Skeletal muscle tissue (tissue), 3 donors: ENCODE measurements at regions not wholly inside any gene's neighbourhood (a gene's known extent, or its start where the extent isn't known, plus 50 kb on each side); places are given as distances from the start of the nearest gene placed in this dataset.

Experiments
- H3K27ac ChIP-seq: one replicate; pipeline ENCODE4 v1.7.0; 2013; ENCODE audit warnings: mild to moderate bottlenecking, low read depth, low read length, inconsistent platforms
- H3K27me3 ChIP-seq, 3 donors: one replicate each; pipeline ENCODE4 v1.7.0; 2013; ENCODE audit warnings: low read length in 3 of 3; ENCODE audit not compliant: control insufficient read depth in 3 of 3, insufficient read depth in 3 of 3
- H3K36me3 ChIP-seq, 3 donors: one replicate each; pipeline ENCODE4 v1.7.0; 2013; ENCODE audit warnings: low read length in 3 of 3; ENCODE audit not compliant: control insufficient read depth in 3 of 3, insufficient read depth in 3 of 3
- H3K4me1 ChIP-seq, 3 donors: one replicate each; pipeline ENCODE4 v1.7.0; 2013; ENCODE audit warnings: low read length in 3 of 3, mild to moderate bottlenecking in 3 of 3; ENCODE audit not compliant: control insufficient read depth in 3 of 3, insufficient read depth in 3 of 3
- H3K4me3 ChIP-seq, 3 donors: one replicate each; pipeline ENCODE4 v1.7.0; 2013; ENCODE audit warnings: low read length in 3 of 3
- H3K9ac ChIP-seq, 3 donors: one replicate each; pipeline ENCODE4 v1.7.0; 2013; ENCODE audit warnings: low read length in 3 of 3, mild to moderate bottlenecking in 3 of 3, moderate library complexity in 2 of 3, low read depth in 1 of 3
- H3K9me3 ChIP-seq, 3 donors: one replicate each; pipeline ENCODE4 v1.7.0; 2013; ENCODE audit warnings: low read length in 3 of 3; ENCODE audit not compliant: control insufficient read depth in 3 of 3
- donor health status: Osteomylitis.

DNA sequence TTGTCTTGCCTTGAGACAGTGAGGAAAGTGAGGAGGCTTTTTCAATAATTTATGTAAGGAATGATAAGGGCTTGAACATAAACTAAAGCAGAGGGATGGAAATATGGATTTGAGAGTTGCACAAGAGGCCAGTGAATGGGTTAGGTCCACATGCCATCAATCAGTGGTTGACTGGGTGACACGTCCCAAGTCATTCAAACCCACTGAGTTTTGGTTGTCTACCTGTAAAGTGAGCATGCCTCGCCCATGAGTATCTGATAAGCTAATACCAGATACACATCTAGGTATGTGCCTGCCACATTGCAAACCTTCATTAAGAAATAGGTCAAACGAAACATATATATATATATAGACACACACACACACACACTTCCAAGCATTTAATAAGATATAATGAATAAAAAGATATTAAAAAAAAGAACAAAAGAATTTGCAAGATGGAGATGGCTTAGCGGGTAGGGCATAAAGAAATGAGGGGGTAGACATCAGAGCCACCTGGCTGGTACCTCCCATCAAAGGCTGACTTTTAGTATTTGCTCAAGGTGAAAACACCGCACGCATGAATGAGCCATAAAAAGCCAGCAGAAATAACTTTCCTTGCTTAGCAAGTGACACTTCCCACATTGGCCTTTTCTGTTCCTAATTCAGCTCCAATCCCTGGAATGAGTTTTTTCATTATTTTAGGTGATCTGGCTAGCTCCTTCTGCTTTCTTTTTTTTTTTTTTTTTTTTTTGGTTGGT lies 109.1 kb upstream of the GGTLC1 start:
- Histone ChIP-seq H3K36me3 (no peaks in the 10 kb centered on the region), H3K27ac (no peak overlapping the region), H3K4me1 (no peaks in the 10 kb centered on the region), H3K9ac (no peak overlapping the region), H3K9me3 (no peaks in the 10 kb centered on the region), H3K4me3 (no peak overlapping the region), H3K27me3 (peaks cover 0 to 3% (median 0%) of the 10 kb centered on the region in 3 donors)

DNA sequence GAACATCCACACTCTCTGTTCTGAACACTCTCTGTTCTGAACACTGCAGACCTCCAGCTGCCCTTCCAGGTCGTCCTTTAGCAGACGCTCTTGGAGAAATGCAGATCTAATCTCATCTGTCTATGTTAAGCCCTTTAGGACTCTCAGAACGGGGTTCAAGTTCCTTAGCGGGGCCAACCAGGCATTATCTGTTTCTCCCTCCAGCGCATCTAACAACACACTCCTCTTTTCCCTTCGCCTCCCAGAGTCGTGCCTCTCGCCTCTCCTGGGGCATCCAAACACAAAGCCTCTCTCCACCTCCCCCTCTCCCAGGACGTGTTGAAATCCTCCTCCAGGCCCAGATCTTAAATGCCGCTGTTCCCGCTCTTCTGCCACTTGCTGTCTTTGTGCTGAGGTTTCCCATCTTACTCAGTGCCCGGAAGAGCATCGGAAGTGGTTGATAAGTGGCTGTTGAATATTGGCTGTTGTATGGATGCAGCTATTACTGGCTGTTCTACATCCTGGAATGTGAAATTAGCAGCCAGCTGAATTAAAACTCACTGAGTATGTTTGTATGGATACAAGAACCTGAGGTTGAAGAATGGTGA lies 108.4 kb upstream of the GGTLC1 start:
- H3K9ac ChIP-seq, result no peak overlapping the region
- H3K4me1 ChIP-seq, result no peaks in the 10 kb centered on the region
- H3K36me3 ChIP-seq, result no peaks in the 10 kb centered on the region
- H3K27me3 ChIP-seq, result peaks cover 0 to 3% (median 0%) of the 10 kb centered on the region in 3 donors
- no peak overlapping the region for H3K27ac ChIP-seq
- H3K9me3 ChIP-seq, result no peaks in the 10 kb centered on the region
- H3K4me3 ChIP-seq, result no peak overlapping the region

DNA sequence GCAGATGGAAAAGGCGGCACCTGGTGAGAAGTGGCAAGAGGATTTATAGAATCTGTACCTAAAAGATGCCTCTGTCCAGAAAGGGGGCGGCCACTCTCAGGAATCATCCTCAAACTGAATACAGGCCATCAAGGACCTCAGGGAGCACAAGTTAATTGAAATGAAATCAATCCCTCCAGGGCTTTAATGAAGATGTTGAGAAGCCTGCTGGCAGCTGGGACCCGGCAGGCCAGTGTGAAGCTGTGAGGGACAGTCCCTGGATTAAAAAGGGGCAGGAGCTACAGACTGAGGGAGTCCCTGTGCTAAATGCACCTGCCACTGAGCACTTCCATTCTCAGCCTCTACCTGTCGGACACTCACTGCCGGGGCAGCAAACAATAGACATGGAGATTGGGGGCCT lies 107.7 kb upstream of the GGTLC1 start:
- Histone ChIP-seq H3K4me3 (no peak overlapping the region), H3K27ac (no peak overlapping the region), H3K27me3 (peaks cover 0 to 3% (median 0%) of the 10 kb centered on the region in 3 donors), H3K4me1 (no peaks in the 10 kb centered on the region), H3K9ac (no peak overlapping the region), H3K36me3 (no peaks in the 10 kb centered on the region), H3K9me3 (no peaks in the 10 kb centered on the region)

DNA sequence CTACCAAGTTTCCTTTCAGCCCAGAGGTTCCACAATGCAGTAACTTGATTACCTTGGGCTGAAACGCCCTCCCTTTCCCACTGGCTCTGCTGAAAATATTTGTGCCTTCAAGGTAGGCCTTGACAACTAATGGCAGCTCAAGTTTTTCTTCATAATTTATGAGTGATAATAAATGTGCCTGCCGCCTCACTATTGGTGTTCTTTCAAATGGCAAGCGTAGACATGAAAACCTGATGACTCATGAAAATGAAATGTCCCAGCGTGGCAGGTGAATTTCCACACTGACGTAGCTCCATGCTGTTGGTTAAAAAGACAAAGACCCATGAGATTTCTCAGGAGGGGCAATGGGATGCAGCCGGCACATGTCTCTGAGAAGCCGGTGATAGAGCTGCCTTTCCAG lies 107.2 kb upstream of the GGTLC1 start:
- Histone ChIP-seq H3K27ac (no peak overlapping the region), H3K27me3 (peaks cover 0 to 3% (median 0%) of the 10 kb centered on the region in 3 donors), H3K4me1 (no peaks in the 10 kb centered on the region), H3K4me3 (no peak overlapping the region), H3K9me3 (no peaks in the 10 kb centered on the region), H3K9ac (no peak overlapping the region), H3K36me3 (no peaks in the 10 kb centered on the region)

DNA sequence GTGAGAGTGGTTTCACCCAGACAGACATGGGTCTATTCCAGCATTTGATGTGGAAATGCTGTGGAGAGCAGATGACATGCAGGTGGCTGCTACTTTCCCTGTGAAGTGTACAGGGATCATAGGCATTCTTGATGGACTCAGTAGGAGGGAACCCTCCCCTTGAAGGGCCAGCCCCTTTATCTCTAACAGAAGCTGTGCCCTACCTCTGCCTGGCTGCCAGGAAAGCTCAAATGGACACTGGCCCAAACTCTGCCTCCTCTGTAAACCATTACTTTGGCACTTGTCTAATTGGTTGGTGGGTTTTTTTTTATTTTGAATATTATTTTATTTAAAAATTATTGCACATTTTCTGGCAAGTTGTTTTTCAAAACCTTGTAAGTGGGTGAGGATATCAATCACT lies 106.7 kb upstream of the GGTLC1 start:
- no peaks in the 10 kb centered on the region for H3K9me3 ChIP-seq
- H3K36me3 ChIP-seq, result no peaks in the 10 kb centered on the region
- peaks cover 0 to 3% (median 0%) of the 10 kb centered on the region in 3 donors for H3K27me3 ChIP-seq
- no peaks in the 10 kb centered on the region for H3K4me1 ChIP-seq
- no peak overlapping the region for H3K4me3 ChIP-seq
- no peak overlapping the region for H3K9ac ChIP-seq
- H3K27ac ChIP-seq, result no peak overlapping the region

- no peak overlapping the region for H3K4me3 ChIP-seq
These were observed 101.0 kb upstream of the GGTLC1 start for GRCh38 chr20:24089576-24089975.

GRCh38 chr20:24086121-24086520 lies 97.5 kb upstream of the GGTLC1 start:
- no peaks in the 10 kb centered on the region for H3K36me3 ChIP-seq
- H3K27me3 ChIP-seq, result peaks cover 0 to 5% (median 0%) of the 10 kb centered on the region in 3 donors
- no peaks in the 10 kb centered on the region for H3K4me1 ChIP-seq
- no peak overlapping the region for H3K27ac ChIP-seq
- H3K4me3 ChIP-seq, result no peak overlapping the region
- H3K9me3 ChIP-seq, result no peaks in the 10 kb centered on the region
- H3K9ac ChIP-seq, result no peak overlapping the region

More at GRCh38 chr20:24089576-24089975, 101.0 kb upstream of the GGTLC1 start:
- Histone ChIP-seq H3K36me3 (no peaks in the 10 kb centered on the region), H3K27me3 (peaks cover 0 to 2% (median 0%) of the 10 kb centered on the region in 3 donors), H3K9me3 (no peaks in the 10 kb centered on the region), H3K27ac (no peak overlapping the region), H3K4me1 (no peaks in the 10 kb centered on the region), H3K9ac (no peak overlapping the region)

DNA sequence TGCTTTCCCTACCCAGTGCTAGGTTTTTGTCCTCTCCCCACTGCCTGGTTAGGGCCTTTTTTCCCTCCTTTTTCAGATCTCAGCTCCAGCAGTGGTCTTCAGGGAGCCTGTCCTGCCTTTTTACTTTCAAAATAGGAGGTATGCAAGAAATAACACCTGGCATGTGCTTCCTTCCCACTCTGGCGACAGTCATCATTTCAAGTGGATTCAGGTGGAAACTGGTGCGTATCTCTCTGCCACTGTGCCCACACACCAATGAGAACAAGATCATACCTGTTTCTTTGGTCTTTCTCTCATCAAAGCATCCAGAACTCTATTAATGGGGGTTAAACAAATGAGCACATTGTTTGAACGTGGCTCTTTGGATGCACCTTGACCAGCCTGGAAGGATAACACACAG lies 95.7 kb upstream of the GGTLC1 start:
- no peaks in the 10 kb centered on the region for H3K9me3 ChIP-seq
- H3K27ac ChIP-seq, result no peak overlapping the region
- H3K4me3 ChIP-seq, result no peak overlapping the region
- no peaks in the 10 kb centered on the region for H3K4me1 ChIP-seq
- peaks cover 0 to 3% (median 0%) of the 10 kb centered on the region in 3 donors for H3K27me3 ChIP-seq
- H3K36me3 ChIP-seq, result no peaks in the 10 kb centered on the region
- H3K9ac ChIP-seq, result no peak overlapping the region

- Histone ChIP-seq H3K4me1 (no peaks in the 10 kb centered on the region), H3K36me3 (no peaks in the 10 kb centered on the region), H3K27ac (no peak overlapping the region), H3K9ac (no peak overlapping the region), H3K27me3 (peaks cover 0 to 2% (median 0%) of the 10 kb centered on the region in 3 donors), H3K4me3 (no peak overlapping the region), H3K9me3 (no peaks in the 10 kb centered on the region)
These were observed 92.5 kb upstream of the GGTLC1 start for GRCh38 chr20:24081077-24081476.

DNA sequence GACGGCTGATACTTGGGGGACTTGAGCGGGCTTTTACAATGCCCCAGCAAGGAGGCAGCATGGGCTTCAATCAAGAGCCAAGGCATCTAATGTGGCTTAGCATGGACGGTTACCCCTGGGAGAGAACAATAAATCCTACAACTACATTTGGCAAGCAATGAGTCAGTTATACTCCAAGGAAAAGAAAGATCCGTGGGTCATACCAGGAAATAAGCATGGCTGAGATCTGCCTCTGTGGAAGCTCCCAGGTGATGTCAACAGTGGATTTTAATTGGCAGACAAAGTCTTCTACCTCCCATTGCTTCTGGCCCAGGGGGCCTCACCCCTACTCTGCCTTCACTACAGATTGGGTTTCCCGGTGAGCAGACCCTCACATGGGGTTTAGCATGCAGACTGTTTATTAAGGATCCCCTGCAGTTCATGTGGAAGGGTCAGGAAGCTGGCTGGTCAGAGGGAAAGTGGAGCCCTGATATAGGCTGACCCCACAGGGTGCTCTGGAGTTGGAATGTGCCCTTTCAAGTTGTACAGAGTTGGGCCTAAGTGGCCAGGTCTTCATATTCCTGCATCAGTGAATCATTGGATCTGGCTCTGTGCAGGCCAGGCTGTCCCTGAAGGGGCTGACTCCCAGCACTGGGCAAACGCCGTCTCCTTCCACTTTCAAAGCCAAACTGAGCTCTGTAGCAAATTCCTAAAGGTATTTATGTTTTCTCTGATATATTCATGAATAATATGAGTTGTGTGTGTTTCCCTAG lies 91.3 kb upstream of the GGTLC1 start:
- no peak overlapping the region for H3K9ac ChIP-seq

More for the DNA sequence above, 91.3 kb upstream of the GGTLC1 start:
- Histone ChIP-seq H3K36me3 (no peaks in the 10 kb centered on the region), H3K9me3 (no peaks in the 10 kb centered on the region), H3K4me1 (no peaks in the 10 kb centered on the region), H3K27me3 (peaks cover 0 to 2% (median 0%) of the 10 kb centered on the region in 3 donors), H3K4me3 (no peak overlapping the region), H3K27ac (no peak overlapping the region)
